Stimulated activated CD8-positive, alpha-beta memory T cell treated with anti-CD3 and anti-CD28 coated beads, Interleukin-15, amount 100 ng/mL, for 48 hours (primary cell): ENCODE measurements at regions not wholly inside any gene's neighbourhood (a gene's known extent, or its start where the extent isn't known, plus 50 kb on each side); places are given as distances from the start of the nearest gene placed in this dataset.

Experiments
- DNase-seq, 2 donors: peaks; one replicate each; pipeline ENCODE4 v3.0.0-alpha.2; 2020; ENCODE audit warnings: low read depth in 2 of 2

- DNase-seq: no peak
Observed at GRCh38 chr2:144944546-144945220, 424.8 kb upstream of the ZEB2 start.

DNA sequence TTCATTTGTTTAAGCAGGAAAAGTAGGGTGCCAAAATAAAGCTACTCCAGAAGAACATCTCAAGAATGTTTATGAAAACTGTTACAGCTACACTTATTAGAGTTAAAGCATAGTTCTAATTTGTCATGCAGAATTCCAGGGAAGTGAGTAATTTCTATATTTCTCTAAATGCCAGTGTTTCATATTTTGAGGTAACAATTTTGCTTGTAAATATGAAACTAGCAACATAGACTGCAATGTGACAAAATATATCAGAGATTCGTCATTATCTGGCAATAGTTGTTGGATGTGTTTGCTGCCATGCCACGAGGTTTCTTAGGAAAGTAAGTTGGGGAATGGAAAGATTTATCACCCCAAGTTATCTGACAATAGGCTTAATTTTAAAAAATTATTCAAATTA lies 424.1 kb upstream of the ZEB2 start:
- no peak for DNase-seq

GRCh38 chr2:144943293-144943941 lies 423.5 kb upstream of the ZEB2 start:
- DNase-seq: no peak

GRCh38 chr2:144942516-144943256 lies 422.8 kb upstream of the ZEB2 start:
- DNase-seq: no peak

DNA sequence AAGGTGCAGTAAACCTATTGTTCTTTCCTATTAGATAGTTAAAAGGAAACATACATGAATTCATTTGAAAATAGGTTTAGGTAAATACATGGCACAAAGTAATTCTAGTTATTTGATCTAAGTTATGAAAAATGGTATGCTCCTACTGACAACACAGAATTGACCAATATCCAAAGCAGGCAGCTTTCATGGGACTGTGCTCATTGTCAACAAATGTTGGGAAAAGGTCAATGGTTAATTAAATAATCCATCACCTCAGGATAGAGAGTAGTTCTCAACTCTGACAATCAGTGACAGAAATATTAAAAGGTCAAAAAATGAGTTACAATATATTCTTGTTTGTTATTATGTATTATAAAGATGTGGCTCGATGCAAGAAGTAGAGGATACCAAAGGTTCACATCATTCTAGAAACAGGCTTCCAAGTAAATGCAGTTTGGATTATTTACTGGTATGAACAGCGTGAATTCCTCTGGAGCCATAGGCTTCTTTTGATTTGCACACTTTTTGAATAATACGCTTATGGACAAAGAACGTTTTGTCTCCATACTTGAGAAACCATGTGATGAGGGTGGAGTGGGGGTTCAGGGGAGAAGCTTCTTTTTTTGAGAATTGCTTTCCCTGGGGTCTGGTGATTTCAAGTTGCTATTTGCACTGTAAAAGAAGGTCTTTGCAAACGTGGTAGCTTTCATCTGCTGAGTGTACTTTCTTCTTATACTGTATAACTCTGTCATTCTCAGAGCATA lies 422.0 kb upstream of the ZEB2 start:
- DNase-seq: no peak

DNA sequence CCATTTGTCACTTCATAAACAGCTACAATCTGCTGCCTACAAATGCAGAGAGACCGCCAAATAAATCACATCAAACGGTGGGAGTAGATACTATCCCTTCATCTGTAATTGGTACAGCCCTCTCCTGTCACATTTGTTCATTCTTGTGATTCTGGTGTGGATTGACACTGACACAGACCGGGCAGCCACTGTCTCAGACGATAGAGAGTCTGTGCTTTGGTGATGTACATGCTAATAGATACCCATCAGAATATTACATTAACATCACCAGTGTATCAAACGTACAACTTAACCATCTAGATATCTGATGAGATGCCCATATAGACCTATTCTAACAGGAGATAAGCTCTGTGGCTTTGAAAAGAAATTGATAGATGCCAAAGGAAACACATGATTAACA lies 419.7 kb upstream of the ZEB2 start:
- DNase-seq: no peak

GRCh38 chr2:144937910-144938709 lies 418.2 kb upstream of the ZEB2 start:
- DNase-seq: no peak

DNA sequence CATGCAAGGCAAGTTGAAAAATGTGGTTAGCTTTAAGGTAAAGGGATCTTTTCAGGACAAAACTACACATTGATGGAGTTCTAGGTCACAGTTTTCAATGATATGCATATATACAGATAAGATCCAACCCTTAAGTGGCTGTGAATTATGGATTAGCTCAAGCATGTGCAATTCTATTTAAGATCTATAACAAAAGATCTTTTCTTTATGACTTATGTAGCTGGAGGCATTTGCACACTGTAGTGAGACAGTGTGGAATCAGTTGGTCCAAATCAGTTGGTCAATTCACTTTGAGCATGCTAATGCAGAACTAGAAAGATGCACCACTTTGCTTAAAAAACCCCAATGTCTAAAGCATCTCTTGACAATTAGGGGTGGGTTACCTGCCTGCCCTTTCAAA lies 417.1 kb upstream of the ZEB2 start:
- DNase-seq: no peak

GRCh38 chr2:144936442-144936841 lies 416.5 kb upstream of the ZEB2 start:
- DNase-seq: no peak

GRCh38 chr2:144935736-144936135 lies 415.8 kb upstream of the ZEB2 start:
- no peak for DNase-seq

DNA sequence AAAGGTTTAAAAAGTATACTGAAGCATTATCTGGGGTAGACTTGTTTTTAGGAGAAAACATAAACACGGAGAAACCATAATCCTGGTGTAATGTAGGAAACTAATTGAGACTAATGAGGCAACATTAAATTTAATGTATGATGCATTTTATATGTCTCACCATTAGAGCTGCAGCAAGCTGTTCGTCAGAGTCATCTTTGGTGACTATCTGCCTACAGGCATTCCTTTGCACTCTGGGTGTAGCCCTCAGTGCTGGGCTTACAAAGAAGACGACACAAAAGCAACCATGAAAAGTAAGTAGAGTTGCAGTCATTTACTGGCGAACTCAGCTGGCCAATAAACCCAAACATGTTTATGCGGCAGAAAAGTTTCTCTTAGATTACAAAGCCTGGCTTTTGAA lies 415.3 kb upstream of the ZEB2 start:
- DNase-seq: no peak

DNA sequence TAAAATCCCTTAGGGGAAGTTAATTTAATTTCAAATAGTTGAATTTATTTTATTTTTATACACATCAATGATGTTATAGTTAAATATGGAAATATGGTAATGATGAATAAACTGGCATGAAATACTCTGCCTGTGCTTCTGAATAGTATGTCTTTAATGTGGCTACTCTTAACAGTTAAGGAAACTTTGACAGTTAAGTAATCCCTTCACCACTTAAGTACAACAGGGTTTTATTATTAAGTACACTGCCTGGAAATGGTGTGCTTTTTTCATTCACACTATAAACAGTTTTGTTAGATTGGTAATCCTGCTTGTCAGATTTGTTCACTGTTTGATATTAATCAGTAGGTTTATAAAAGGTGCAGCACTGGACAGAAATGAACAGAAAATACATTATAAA lies 412.0 kb upstream of the ZEB2 start:
- no peak for DNase-seq

DNA sequence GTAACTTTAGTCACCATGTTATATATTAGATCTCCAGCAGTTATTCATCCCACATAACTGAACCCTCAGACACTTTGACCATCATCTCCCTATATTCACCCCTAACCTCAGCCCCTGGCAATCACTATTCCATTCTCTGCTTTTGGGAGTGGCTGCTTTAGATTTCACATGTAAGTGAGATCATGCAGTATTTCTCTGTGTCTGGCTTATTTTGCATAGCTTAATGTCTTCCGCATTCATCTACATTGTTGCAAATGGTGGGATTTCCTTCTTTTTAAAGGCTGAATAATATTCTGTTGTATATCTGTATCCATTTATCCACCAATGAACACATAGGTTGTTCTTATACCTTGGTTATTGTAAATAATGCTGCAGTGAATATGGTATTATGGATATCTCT lies 411.6 kb upstream of the ZEB2 start:
- no peak for DNase-seq

GRCh38 chr2:144927429-144927828 lies 407.5 kb upstream of the ZEB2 start:
- no peak for DNase-seq

- no peak for DNase-seq
Observed at GRCh38 chr2:144925886-144926285, 406.0 kb upstream of the ZEB2 start.

DNA sequence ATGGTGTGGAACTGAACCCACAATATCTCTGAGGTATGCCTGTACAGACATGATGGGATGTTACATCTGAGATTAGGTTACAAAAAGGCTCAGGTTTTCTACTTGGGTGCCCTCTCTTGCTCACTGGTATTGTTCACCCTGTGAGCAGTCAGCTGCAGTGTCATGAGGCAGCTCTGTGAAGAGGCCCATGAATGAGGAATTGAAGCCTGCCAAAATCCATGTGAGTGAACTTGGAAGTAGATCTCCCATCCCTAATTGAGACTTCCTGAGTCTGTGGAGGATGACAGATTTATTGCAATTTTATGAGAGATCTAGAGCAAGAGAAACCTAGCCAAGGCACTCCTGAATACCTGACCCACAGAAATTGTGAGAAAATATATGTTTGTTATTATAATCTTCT lies 404.9 kb upstream of the ZEB2 start:
- DNase-seq: no peak

- no peak for DNase-seq
Observed at GRCh38 chr2:144922519-144922918, 402.6 kb upstream of the ZEB2 start.

GRCh38 chr2:144920755-144921530 lies 401.0 kb upstream of the ZEB2 start:
- DNase-seq: no peak

DNA sequence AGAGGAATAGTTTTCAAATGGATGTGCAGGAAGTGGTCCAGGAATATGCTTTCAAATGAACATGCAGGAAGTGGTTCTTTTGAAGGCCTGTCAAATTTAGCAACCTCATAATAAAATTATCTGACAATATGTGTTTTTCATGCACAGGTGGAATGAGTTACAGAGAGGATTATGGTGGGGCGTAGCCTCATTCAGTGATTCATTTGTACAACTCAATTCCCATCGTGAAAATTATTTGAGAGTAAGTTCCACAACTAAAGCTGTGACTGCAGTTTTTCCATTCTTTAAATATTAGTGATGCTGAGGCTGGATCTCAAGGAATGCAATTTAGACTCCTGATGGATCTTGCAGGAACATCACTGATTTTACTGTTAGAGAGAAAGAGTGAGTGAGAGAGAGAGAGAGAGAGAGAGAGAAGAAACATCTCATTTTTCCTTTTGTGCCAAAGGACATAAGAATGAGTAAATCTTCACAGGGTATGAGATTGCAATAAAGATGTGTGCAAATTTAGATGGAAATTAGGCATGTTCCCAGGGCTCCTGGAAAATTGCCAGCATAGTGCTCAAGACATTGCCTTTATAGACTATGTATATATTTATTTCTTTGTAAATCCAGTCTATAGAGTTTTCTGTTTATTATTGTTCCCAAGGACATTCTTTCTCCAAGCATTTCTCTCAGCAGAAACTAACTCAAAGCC lies 394.9 kb upstream of the ZEB2 start:
- DNase-seq: no peak

GRCh38 chr2:144914113-144914512 lies 394.2 kb upstream of the ZEB2 start:
- no peak for DNase-seq
